GM10266 (cell line): ENCODE measurements at regions not wholly inside any gene's neighbourhood (a gene's known extent, or its start where the extent isn't known, plus 50 kb on each side); places are given as distances from the start of the nearest gene placed in this dataset.
"Not testable (repeated sequence)": the region's sequence is repeated elsewhere in the genome, so short reads cannot be mapped to it uniquely, and the experiment has no call there.

Source experiments
- DNase-seq: peaks from one replicate; pipeline ENCODE4 v3.0.0; 2012; ENCODE audit errors: extremely low spot score
- TF ChIP-seq, protein P1 (sequence below): IDR thresholded peaks from 2 replicates; pipeline ENCODE4 v1.5.1; 2012; ENCODE audit warnings: mild to moderate bottlenecking, low read depth; ENCODE audit not compliant: control insufficient read depth, insufficient read depth; ENCODE audit errors: missing control alignments

- TF ChIP-seq, protein P1, sequence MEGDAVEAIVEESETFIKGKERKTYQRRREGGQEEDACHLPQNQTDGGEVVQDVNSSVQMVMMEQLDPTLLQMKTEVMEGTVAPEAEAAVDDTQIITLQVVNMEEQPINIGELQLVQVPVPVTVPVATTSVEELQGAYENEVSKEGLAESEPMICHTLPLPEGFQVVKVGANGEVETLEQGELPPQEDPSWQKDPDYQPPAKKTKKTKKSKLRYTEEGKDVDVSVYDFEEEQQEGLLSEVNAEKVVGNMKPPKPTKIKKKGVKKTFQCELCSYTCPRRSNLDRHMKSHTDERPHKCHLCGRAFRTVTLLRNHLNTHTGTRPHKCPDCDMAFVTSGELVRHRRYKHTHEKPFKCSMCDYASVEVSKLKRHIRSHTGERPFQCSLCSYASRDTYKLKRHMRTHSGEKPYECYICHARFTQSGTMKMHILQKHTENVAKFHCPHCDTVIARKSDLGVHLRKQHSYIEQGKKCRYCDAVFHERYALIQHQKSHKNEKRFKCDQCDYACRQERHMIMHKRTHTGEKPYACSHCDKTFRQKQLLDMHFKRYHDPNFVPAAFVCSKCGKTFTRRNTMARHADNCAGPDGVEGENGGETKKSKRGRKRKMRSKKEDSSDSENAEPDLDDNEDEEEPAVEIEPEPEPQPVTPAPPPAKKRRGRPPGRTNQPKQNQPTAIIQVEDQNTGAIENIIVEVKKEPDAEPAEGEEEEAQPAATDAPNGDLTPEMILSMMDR: no peak
- DNase-seq: no peak
Observed at GRCh38 chr1:217049721-217050120, 326.5 kb upstream of the ESRRG start.

DNA sequence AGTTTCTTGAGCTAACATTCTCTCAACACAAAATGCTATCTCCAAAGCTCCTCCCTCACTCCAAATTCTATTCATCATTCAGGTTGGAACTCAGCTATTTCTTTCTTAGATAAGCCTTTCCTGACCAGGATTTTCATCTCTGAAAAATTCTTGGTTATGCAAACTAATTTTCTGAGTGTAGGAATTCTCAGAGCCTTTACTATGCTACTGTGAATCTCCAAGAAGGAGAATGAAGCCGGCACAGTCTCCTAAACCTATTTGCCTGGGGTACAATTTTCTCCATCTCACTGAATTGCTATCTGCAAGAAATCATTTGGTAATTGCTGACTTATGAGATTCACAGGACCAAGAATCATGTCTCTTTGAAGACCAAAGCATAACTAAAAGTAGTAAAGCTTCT, 325.9 kb upstream of the ESRRG start:
- TF ChIP-seq, protein P1: no peak
- DNase-seq: no peak

DNA sequence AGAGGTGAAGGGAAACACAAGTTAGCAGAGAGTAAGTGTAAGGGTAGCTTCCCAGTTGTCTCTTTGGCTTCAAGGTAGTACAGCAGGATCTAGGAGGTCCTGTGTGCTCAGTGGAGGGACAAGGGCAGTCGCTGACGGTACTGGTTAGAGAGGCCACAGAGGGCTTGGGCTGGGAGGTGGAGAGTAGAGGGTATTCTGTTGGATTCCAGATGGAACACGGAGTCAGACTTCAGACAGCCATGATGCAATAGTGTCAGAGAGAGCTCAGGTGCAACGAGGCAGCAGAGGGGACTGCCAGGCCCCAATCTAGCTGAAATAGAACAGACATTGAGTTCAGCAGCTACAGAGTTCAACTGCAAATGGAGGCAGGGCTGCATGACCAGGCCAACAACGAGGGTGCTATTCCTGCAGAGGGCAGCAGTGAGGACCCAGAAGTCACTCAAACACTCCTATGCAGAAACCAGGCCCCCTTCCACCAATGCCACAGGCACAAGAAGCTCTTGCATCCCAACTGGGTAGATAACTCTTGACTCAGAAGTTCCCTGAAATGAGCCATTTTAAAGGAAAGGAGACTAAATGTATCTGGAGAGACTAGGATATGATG, 325.0 kb upstream of the ESRRG start:
- peak; percentile 26 for DNase-seq

DNA sequence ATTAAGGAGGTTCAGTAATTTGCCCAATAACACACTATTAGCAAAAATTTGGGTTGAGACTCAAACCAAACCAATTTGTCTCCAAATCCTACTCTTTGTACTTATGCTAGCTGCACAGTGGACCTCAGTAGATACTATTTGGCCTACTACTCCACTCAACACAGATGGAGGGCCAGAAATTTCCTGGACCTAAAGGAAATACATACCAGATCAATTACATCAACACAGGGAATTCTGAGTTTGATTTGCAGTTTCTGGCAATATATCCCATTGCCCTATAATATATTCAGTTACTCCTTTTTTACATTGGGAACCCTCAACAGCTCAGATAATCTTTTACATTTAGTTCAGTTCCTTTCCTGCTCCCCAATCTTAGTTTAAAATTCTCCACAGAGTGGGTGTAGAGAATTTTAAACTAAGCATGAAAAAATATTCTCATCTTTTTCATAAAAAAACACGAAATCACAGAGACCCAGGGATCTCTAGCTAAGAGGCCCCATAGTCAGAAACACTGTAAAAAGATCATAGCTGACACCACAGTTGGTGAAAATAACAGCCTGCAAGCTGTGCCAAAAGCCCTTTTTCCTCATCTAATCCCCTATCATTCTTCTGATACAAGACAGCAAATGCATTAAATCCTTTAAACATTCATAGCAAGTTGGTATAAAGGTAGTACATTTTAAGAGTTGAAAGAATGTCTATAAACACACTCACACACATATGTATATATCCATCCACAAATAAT, 317.7 kb upstream of the ESRRG start:
- TF ChIP-seq, protein P1: no peak

More for the DNA sequence above, 325.0 kb upstream of the ESRRG start:
- TF ChIP-seq, protein P1: peak; percentile 45

DNA sequence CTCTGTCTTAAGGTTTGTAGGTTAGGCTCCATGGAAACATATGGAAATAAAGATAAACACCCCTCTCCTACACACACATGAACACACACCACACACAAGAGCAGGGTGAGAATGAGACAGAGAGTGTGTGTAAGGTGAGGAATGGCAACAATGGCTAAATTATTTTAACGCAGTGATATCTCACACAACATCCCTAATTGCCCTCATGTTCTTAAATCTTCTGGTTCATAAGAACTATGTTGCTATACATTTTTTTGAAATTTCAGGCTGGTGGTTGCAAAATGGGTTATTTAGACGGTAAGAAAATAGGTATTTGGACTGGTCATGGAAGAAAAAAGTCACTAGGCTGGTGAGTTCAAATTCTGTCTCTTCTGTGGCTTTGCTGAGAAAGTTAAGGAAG, 316.7 kb upstream of the ESRRG start:
- DNase-seq: no peak
- TF ChIP-seq, protein P1: no peak

More for the DNA sequence above, 317.7 kb upstream of the ESRRG start:
- no peak for DNase-seq

DNA sequence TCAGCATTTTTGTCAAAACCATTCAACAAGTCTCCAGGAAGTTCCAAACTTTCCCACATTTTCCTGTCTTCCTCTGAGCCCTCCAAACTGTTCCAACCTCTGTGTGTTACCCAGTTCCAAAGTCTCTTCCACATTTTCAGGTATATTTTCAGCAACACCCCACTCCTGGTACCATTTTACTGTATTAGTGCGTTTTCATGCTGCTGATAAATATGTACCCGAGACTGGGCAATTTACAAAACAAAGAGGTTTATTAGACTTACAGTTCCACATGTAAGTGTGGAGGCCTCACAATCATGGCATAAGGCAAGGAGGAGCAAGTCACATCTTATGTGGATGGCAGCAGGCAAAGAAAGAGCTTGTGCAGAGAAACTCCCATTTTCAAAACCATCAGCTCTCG, 315.9 kb upstream of the ESRRG start:
- not testable (repeated sequence) for DNase-seq

DNA sequence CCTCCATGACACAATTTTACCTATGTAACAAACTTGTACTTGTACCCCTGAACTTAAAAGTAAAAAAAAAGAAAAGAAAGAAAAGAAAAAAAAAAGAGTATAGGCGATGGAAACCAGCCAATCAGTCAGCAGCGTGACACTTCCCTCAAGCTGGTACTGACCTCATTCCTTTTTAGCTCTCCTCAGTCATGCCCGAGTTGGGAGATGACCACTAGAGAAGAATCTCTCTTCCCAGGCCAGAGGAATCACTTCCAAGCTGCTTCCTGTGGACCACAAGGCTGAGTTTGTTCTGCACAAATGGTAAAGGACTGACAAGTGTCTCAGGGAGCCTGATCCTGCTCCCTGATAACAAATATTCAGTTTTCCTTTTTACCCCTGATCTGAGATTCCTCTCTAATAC, 313.5 kb upstream of the ESRRG start:
- DNase-seq: no peak
- TF ChIP-seq, protein P1: no peak

- TF ChIP-seq, protein P1: no peak
- DNase-seq: no peak
Observed at GRCh38 chr1:217032715-217033367, 309.6 kb upstream of the ESRRG start.
